GM19239 (cell line): ENCODE measurements at regions not wholly inside any gene's neighbourhood (a gene's known extent, or its start where the extent isn't known, plus 50 kb on each side); places are given as distances from the start of the nearest gene placed in this dataset.
"Not testable (repeated sequence)": the region's sequence is repeated elsewhere in the genome, so short reads cannot be mapped to it uniquely, and the experiment has no call there.

ENCODE experiments used
- DNase-seq: peaks from one replicate; pipeline ENCODE4 v3.0.0; 2011; ENCODE audit warnings: low spot score; ENCODE audit not compliant: insufficient read length
- FAIRE-seq: peaks from 2 replicates; lab custom pipeline; 2011; peaks lifted over from hg19 to GRCh38; lab: Jason Lieb, UNC

- DNase-seq (peak; percentile 28), FAIRE-seq (no peak)
Observed at GRCh38 chr7:131692131-131692960, 135.9 kb upstream of the PODXL start.

- FAIRE-seq = no peak
Observed at GRCh38 chr7:131691454-131692130, 135.2 kb upstream of the PODXL start.

GRCh38 chr7:131690441-131690840 lies 134.0 kb upstream of the PODXL start:
- no peak for FAIRE-seq
- no peak for DNase-seq

More at GRCh38 chr7:131691454-131692130, 135.2 kb upstream of the PODXL start:
- no peak for DNase-seq

- FAIRE-seq (no peak), DNase-seq (no peak)
Observed at GRCh38 chr7:131689662-131690234, 133.3 kb upstream of the PODXL start.

GRCh38 chr7:131688738-131689661 lies 132.6 kb upstream of the PODXL start:
- FAIRE-seq (peak; percentile 89), DNase-seq (peak; percentile 75)

GRCh38 chr7:131687296-131687695 lies 130.9 kb upstream of the PODXL start:
- DNase-seq = no peak
- no peak for FAIRE-seq

- DNase-seq (no peak), FAIRE-seq (no peak)
Observed at GRCh38 chr7:131686833-131687232, 130.4 kb upstream of the PODXL start.

- FAIRE-seq = peak; percentile 35
Observed at GRCh38 chr7:131683536-131684125, 127.2 kb upstream of the PODXL start.

GRCh38 chr7:131681961-131682360 lies 125.5 kb upstream of the PODXL start:
- DNase-seq (no peak), FAIRE-seq (no peak)

More at GRCh38 chr7:131683536-131684125, 127.2 kb upstream of the PODXL start:
- DNase-seq = peak; percentile 35

GRCh38 chr7:131679071-131679470 lies 122.6 kb upstream of the PODXL start:
- FAIRE-seq, DNase-seq: not testable (repeated sequence)

- not testable (repeated sequence) for FAIRE-seq, DNase-seq
Observed at GRCh38 chr7:131676850-131677249, 120.4 kb upstream of the PODXL start.

- FAIRE-seq (no peak), DNase-seq (no peak)
Observed at GRCh38 chr7:131674131-131674530, 117.7 kb upstream of the PODXL start.

GRCh38 chr7:131673576-131673975 lies 117.1 kb upstream of the PODXL start:
- DNase-seq = no peak
- no peak for FAIRE-seq

GRCh38 chr7:131670406-131670805 lies 114.0 kb upstream of the PODXL start:
- FAIRE-seq = no peak

GRCh38 chr7:131667699-131668098 lies 111.3 kb upstream of the PODXL start:
- DNase-seq (no peak), FAIRE-seq (no peak)

More at GRCh38 chr7:131670406-131670805, 114.0 kb upstream of the PODXL start:
- no peak for DNase-seq

- DNase-seq = no peak
- FAIRE-seq = no peak
Observed at GRCh38 chr7:131665021-131665420, 108.6 kb upstream of the PODXL start.

GRCh38 chr7:131664570-131664969 lies 108.1 kb upstream of the PODXL start:
- DNase-seq (no peak), FAIRE-seq (no peak)

- not testable (repeated sequence) for FAIRE-seq, DNase-seq
Observed at GRCh38 chr7:131662301-131662873, 106.0 kb upstream of the PODXL start.

GRCh38 chr7:131657881-131658280 lies 101.5 kb upstream of the PODXL start:
- no peak for FAIRE-seq
- DNase-seq = no peak
